ENCODE measurements at regions not wholly inside any gene's neighbourhood (a gene's known extent, or its start where the extent isn't known, plus 50 kb on each side); places are given as distances from the start of the nearest gene placed in this dataset.

DNA sequence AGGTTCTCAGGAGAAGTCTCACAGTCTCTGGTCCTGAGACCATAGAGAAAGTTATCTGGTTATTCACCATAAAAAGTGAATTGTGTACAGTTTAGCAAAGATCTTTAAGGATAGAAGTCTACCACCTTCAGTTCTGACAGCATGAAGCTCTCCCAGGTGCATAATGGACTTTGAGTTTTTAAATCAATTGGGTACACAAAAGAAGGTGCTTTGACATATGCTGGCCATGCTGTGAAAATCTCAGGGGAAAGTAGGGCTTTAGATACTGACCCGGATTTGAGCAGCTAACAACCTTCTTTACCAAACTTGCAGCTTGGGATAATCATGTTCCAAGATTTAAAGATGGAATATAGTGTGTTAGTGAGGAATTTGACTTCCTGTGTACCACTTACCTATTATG lies 264.2 kb downstream of the ZSWIM6 start:
- no peak for DNase-seq (ENCODE audit: low read depth in 1 of 2, low spot score in 1 of 2)

DNA sequence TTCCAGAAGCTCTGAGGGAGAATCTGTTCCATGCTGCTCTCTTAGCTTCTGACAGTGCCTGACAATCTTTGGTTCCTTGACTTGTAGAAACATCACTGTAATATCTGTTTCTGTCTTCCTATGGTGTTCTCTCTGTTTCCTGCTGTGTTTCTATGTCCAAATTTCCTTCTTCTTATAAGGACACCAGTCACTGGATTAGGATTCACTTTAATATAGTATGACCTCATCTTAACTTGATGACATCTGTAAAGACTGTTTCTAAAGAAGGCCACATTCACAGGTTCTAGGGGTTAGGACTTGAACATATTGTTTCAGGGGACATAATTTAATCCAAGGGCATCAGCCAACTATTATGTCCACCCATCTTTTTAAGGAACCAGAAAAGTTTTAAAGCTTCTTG lies 265.6 kb downstream of the ZSWIM6 start:
- DNase-seq (ENCODE audit: low read depth in 1 of 2, low spot score in 1 of 2) = no peak

DNA sequence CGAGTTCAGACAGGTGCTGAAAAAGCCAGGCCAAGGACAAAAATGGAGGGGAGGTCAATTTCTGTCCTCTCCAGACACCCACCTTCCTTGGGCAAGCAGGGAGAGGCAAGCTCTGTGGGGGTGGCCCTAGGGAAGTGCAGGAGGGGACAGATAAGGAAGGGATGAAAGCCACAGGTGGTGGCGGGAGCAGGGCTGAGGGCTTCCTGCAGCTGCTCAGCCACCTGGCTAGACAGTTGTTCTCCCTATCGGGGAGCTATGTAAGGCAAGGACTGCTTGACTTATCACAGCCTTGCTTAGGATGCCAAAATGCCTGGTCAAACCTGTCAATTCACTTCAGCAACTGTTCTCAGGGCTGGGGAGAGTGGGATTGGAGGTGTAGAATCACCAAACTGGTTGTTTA lies 266.1 kb downstream of the ZSWIM6 start:
- DNase-seq (ENCODE audit: low read depth in 1 of 2, low spot score in 1 of 2) = no peak

DNA sequence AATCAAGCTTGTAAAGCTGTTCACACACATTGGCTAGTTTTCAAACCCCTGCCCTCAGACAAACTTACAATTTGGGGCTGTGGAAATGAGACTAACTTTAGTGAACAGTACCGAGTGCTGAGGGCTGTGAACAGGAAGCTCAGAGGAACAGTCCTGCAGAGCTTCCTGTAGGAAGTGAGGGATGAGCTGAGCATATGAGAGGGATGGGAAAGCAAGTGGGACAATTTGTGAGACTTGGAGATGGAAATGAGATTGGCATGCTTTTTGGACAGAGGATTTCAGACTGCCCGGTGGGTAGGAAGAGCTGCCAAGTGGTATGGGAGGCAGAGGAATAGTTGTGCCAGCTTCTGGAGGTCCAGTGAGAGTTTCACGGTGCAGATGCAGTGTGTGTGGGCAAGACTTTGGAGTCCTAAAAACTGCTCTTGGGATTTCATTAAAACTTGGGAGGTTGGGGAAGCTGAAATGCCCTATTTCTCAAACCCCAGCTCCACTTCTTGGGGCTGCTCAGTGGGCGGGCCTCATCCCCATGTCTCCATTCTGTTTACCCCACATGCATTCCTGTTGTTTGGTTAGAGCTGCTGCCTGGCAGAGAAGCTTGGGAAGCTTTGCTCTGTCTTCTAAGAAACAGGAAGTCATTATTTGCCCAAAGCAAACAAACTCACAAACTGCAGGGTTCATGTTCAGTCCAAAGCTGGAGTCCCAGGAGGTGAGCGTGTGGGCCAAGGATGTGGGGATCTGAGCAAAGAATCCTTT lies 267.5 kb downstream of the ZSWIM6 start:
- DNase-seq (ENCODE audit: low read depth in 1 of 2, low spot score in 1 of 2) = no peak

DNA sequence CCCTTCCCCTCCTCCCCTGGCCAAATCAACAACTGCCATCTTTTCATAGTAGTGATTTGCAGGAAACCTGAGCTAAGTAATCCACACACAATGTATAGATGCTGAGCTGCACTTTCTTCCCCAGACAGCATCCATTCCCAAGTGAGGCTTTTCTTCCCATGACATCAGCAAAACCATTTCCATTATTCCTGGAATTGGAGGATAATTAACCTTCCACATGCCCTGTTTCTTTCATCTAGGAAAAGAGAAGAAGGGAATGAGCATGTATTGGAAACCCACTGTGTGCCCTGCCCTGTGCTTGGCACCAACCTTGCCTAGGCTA lies 268.0 kb downstream of the ZSWIM6 start:
- no peak for DNase-seq (ENCODE audit: low read depth in 1 of 2, low spot score in 1 of 2)

GRCh38 chr5:61600945-61601511 lies 269.0 kb downstream of the ZSWIM6 start:
- DNase-seq (ENCODE audit: low read depth in 1 of 2, low spot score in 1 of 2) = no peak

- no peak for DNase-seq (ENCODE audit: low read depth in 1 of 2, low spot score in 1 of 2)
Measured at GRCh38 chr5:61603211-61603908, 271.3 kb downstream of the ZSWIM6 start.

GRCh38 chr5:61604076-61605025 lies 272.3 kb downstream of the ZSWIM6 start:
- no peak for DNase-seq (ENCODE audit: low read depth in 1 of 2, low spot score in 1 of 2)

DNA sequence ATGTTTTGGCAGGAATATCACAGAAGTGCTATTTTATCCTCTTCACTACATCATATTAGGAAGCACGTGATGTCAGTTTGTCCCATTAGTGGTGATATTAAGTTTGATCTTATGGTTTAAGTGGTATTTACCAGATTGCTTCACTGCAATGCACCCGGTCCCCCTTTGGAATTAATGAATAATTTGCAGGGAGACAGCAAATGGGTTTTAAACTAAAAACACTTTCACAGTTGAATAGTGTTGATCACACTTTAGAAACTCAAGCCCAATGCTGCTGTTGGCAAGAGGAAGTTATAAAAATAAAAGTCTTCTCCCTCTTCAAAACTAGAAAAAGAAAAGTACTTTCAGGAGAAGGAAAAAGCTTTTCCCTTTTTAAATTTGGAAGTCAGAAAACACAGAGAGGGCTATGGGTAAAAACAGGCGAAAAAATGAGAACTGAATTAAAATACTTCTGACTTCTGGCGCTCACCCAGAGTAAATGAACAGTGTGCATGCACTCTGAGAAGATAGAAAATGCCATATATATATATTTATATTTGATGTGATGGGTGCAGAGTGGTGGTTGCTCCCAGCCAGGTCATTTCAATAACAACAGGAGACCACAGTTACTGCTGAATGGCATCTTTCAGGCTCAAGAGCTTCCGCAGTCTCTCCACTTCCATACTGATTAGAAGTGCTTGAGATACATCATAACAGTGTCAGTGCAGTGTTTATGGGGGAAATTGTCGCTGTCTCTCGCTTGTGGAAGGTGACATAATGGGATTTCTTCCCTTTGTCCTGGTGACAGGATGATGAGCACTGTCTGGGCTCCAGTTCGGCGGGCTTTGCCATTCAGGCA lies 278.0 kb downstream of the ZSWIM6 start:
- no peak for DNase-seq (ENCODE audit: low read depth in 1 of 2, low spot score in 1 of 2)

DNA sequence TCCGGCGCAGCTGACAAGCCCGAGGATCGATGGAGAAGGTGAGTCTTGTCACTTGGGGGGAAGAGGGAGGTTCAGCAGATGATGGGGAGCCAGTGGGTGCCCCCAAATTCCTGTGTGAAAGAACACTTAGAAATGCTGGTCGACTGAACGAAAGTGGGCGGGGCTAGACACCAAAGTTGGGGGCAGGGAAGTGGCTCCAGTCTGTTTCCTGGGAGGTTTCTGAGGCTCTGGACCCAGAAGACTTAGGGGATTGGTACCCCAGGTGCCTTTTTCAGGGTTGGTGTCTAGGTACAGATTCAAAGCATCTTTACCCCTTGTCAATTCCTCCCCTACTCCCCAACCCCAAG lies 278.6 kb downstream of the ZSWIM6 start:
- no peak for DNase-seq (ENCODE audit: low read depth in 1 of 2, low spot score in 1 of 2)

- DNase-seq (ENCODE audit: low read depth in 1 of 2, low spot score in 1 of 2) = no peak
Measured at GRCh38 chr5:61612431-61612830, 280.4 kb downstream of the ZSWIM6 start.

GRCh38 chr5:61613679-61614078 lies 281.6 kb downstream of the ZSWIM6 start:
- no peak for DNase-seq (ENCODE audit: low read depth in 1 of 2, low spot score in 1 of 2)

DNA sequence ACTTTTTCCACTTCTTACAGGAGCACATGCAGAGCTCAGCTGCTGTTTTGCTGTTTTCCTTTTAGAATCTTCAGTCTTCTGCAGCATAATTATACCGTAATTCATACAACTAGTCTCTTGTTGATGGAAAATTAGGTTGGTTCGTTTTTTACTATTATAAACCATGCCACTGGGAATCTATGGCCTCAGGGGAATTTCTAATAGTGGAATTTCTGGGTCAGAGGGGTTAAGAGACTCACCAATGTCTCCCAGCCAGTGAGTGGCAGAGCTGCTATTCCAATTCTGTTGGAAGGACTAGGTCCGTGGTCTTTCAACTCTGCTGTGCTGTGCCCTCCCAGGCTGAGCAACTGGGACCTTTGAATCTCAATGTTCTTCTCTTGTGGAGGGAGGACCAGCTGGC lies 282.5 kb downstream of the ZSWIM6 start:
- no peak for DNase-seq (ENCODE audit: low read depth in 1 of 2, low spot score in 1 of 2)

DNA sequence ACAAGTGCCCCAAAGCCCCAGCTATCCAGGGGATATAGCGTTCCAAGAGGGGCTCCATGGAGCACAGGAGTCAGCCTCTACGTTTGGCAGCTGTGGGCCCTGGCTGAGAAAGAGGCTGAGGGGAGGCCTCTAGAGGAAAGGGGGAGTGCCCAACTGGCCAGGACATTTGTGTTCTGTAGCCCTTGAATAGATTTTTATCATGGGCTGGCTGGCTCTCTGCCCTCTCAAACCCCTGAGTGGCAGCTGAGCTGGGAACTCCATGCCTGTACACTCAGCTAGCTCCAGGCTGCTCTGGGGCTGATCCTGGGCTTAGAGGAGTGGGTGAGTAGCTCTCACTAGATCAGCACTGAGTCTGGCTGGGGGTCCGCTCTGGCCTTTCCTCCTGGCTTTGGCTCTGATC lies 285.0 kb downstream of the ZSWIM6 start:
- DNase-seq (ENCODE audit: low read depth in 1 of 2, low spot score in 1 of 2) = no peak

DNA sequence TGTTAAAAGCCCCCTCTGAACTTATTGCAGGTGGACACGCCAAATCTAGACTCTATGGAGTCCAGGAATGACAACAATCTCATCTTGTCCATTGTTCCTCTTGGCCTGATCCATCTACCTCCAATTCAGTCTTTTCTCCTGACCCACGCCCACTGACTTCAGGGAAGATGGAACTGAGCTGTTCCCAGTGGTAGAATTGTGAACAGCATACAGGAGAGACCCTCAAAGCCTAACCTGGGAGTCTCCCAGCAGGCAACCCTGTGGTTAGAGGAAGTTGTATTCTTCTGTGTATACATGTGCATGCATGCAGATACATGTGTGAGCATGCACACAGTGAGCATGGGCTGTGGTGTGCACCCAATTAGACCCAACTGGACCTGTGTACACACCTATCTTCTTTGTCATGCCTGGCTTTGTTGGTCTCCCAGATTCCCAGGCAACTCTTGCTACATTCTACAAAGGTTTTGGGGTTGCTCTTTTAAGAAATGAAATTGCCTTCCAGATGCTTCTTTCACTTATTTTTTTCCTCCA lies 286.0 kb downstream of the ZSWIM6 start:
- DNase-seq (ENCODE audit: low read depth in 1 of 2, low spot score in 1 of 2) = no peak

- no peak for DNase-seq (ENCODE audit: low read depth in 1 of 2, low spot score in 1 of 2)
Measured at GRCh38 chr5:61618577-61618976, 286.5 kb downstream of the ZSWIM6 start.

- DNase-seq (ENCODE audit: low read depth in 1 of 2, low spot score in 1 of 2) = no peak
Measured at GRCh38 chr5:61619289-61619688, 287.2 kb downstream of the ZSWIM6 start.

- DNase-seq (ENCODE audit: low read depth in 1 of 2, low spot score in 1 of 2) = no peak
Measured at GRCh38 chr5:61619777-61620518, 287.9 kb downstream of the ZSWIM6 start.

GRCh38 chr5:61620699-61621182 lies 288.7 kb downstream of the ZSWIM6 start:
- no peak for DNase-seq (ENCODE audit: low read depth in 1 of 2, low spot score in 1 of 2)

DNA sequence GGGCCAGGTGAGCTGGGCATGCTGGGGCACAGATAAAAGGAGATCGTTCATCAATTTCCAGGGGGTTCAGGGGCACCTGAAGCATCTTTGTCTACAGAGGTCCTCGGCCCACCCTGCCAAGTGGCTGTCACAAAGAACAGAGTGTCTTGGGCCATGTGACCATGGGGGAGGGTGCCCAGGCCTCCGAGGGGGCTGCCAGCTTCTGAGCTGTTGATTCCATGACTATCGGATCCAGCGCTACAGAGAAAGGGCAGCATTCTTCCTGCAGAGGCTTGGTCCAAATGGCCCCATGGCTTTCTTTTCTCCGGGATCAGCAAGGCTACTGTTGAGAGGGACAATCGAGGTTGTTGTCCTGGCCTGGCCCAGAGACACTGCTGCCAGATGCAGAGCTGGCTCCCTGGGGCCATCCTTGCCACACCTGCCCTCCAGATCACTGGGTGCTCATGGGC lies 289.2 kb downstream of the ZSWIM6 start:
- no peak for DNase-seq (ENCODE audit: low read depth in 1 of 2, low spot score in 1 of 2)
